Body of pancreas (tissue), 4 donors: ENCODE measurements at regions not wholly inside any gene's neighbourhood (a gene's known extent, or its start where the extent isn't known, plus 50 kb on each side); places are given as distances from the start of the nearest gene placed in this dataset.

ENCODE experiments used
- POLR2A ChIP-seq, 3 donors: fragments of 450-650 bp; IDR thresholded peaks; one replicate each; pipeline ENCODE4 v1.6.1; 2016; ENCODE audit warnings: antibody characterized with exemption in 3 of 3, mild to moderate bottlenecking in 2 of 3
- TF ChIP-seq, protein P1 (sequence below), 7 experiments: fragments of 450-650 bp in 4 of 7; fragments of 200-600 bp in 3 of 7; sonication (generic) in 3 of 7; IDR thresholded peaks; one replicate each; pipeline ENCODE4 v1.5.1; 2016 to 2019; ENCODE audit warnings: antibody characterized with exemption in 7 of 7

- TF ChIP-seq, protein P1, sequence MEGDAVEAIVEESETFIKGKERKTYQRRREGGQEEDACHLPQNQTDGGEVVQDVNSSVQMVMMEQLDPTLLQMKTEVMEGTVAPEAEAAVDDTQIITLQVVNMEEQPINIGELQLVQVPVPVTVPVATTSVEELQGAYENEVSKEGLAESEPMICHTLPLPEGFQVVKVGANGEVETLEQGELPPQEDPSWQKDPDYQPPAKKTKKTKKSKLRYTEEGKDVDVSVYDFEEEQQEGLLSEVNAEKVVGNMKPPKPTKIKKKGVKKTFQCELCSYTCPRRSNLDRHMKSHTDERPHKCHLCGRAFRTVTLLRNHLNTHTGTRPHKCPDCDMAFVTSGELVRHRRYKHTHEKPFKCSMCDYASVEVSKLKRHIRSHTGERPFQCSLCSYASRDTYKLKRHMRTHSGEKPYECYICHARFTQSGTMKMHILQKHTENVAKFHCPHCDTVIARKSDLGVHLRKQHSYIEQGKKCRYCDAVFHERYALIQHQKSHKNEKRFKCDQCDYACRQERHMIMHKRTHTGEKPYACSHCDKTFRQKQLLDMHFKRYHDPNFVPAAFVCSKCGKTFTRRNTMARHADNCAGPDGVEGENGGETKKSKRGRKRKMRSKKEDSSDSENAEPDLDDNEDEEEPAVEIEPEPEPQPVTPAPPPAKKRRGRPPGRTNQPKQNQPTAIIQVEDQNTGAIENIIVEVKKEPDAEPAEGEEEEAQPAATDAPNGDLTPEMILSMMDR (IDR thresholded peaks at IDR 0.05) = no peak
- TF ChIP-seq POLR2A (IDR thresholded peaks at IDR 0.05) = no peak
These were observed 500.0 kb upstream of the RUNX1 start for GRCh38 chr21:35548904-35549615.
